Astrocyte (in vitro differentiated cells and primary cell): ENCODE measurements at regions not wholly inside any gene's neighbourhood (a gene's known extent, or its start where the extent isn't known, plus 50 kb on each side); places are given as distances from the start of the nearest gene placed in this dataset.

Source experiments
- DNase-seq: peaks from one replicate; pipeline ENCODE4 v3.0.0-alpha.2; 2010; ENCODE audit warnings: low read depth
- FAIRE-seq: peaks from 2 replicates; lab custom pipeline; 2011; peaks lifted over from hg19 to GRCh38; lab: Jason Lieb, UNC
- H2AFZ ChIP-seq: 2 replicates; pipeline ENCODE4 v1.6.0; 2012; ENCODE audit warnings: low read depth, low read length, inconsistent platforms
- H3K27ac ChIP-seq: 2 replicates; pipeline ENCODE4 v1.5.1; 2011; ENCODE audit warnings: low read depth, low read length, inconsistent platforms
- H3K27me3 ChIP-seq: 2 replicates; pipeline ENCODE4 v1.6.0; 2011; ENCODE audit warnings: low read length, inconsistent platforms; ENCODE audit not compliant: insufficient read depth
- H3K36me3 ChIP-seq: 2 replicates; pipeline ENCODE4 v1.5.1; 2011; ENCODE audit warnings: low read length, inconsistent platforms; ENCODE audit not compliant: insufficient read depth
- H3K4me1 ChIP-seq: 2 replicates; pipeline ENCODE4 v1.5.1; 2011; ENCODE audit warnings: low read length, inconsistent platforms; ENCODE audit not compliant: insufficient read depth
- H3K4me2 ChIP-seq: 2 replicates; pipeline ENCODE4 v1.6.0; 2012; ENCODE audit warnings: low read length, inconsistent platforms
- H3K4me3 ChIP-seq: 2 replicates; pipeline ENCODE4 v1.5.1; 2011; ENCODE audit warnings: low read depth, mild to moderate bottlenecking, low read length, inconsistent platforms; ENCODE audit not compliant: insufficient read depth
- H3K79me2 ChIP-seq: 2 replicates; pipeline ENCODE4 v1.6.0; 2012; ENCODE audit warnings: mild to moderate bottlenecking, low read length, inconsistent platforms; ENCODE audit not compliant: insufficient read depth
- H3K9ac ChIP-seq: 2 replicates; pipeline ENCODE4 v1.6.0; 2012; ENCODE audit warnings: mild to moderate bottlenecking, low read length, inconsistent platforms
- H3K9me3 ChIP-seq: 2 replicates; pipeline ENCODE4 v1.5.1; 2012; ENCODE audit warnings: low read depth, mild to moderate bottlenecking, low read length, inconsistent platforms; ENCODE audit not compliant: insufficient read depth
- H4K20me1 ChIP-seq: 2 replicates; pipeline ENCODE4 v1.6.0; 2012; ENCODE audit warnings: low read length, inconsistent platforms; ENCODE audit not compliant: insufficient read depth
- H3K27ac Mint-ChIP-seq: one replicate; pipeline ENCODE4 v1.8.0; 2021; ENCODE audit warnings: mild to moderate bottlenecking, mixed read lengths; ENCODE audit not compliant: unreplicated experiment
- H3K27me3 Mint-ChIP-seq: one replicate; pipeline ENCODE4 v1.8.0; 2021; ENCODE audit warnings: low read depth, mixed read lengths; ENCODE audit not compliant: unreplicated experiment
- H3K36me3 Mint-ChIP-seq: one replicate; pipeline ENCODE4 v1.8.0; 2021; ENCODE audit warnings: low read depth, mixed read lengths; ENCODE audit not compliant: unreplicated experiment
- H3K4me1 Mint-ChIP-seq: one replicate; pipeline ENCODE4 v1.8.0; 2021; ENCODE audit warnings: low read depth, mixed read lengths; ENCODE audit not compliant: unreplicated experiment
- H3K4me3 Mint-ChIP-seq: one replicate; pipeline ENCODE4 v1.8.0; 2021; ENCODE audit warnings: mild to moderate bottlenecking, moderate library complexity, mixed read lengths; ENCODE audit not compliant: unreplicated experiment
- H3K9me3 Mint-ChIP-seq: one replicate; pipeline ENCODE4 v1.8.0; 2021; ENCODE audit warnings: mild to moderate bottlenecking, mixed read lengths; ENCODE audit not compliant: unreplicated experiment
- EZH2 ChIP-seq: IDR thresholded peaks from 2 replicates; pipeline ENCODE4 v1.6.1; 2012; ENCODE audit warnings: mild to moderate bottlenecking, low read length, inconsistent platforms; ENCODE audit not compliant: insufficient read depth
- TF ChIP-seq, protein P1 (sequence below): IDR thresholded peaks from 2 replicates; pipeline ENCODE4 v1.5.1; 2011; ENCODE audit warnings: low read depth, mild to moderate bottlenecking, inconsistent platforms, low read length, moderate library complexity; ENCODE audit not compliant: insufficient read depth

DNA sequence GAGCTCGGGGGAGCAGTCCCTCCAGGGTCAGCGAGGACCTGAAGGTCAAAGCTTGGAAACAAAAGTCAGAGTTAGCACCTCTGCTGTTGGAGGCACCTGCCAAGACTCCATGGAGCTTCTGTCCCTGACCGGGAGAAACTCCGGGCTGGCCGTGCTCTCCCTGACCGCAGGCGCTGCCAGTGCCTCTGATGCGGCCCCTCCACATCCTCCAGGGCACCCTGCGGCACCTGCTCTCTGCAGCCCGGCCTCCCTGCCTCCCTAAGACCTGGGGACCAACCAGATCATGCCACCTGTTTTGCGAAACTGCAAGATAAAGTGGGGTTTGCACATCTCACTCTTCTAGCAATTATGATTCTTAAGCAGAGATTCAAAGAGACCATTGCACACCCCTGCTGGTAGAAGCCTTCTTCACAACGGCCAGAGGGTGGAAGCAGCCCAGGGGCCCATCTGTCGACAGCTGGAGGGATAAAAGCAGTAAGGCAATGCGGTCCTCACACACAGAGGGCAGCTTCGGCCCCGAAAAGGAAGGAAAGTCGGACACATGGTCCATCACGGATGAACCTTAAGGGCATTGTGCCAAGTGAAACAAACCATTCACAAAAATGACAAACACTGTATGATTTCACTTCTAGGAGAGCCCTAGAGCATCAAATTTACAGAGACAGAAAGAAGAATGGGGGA is 477.1 kb downstream of the BRD1 start:
- no peaks in the 10 kb centered on the region for H3K27me3 ChIP-seq
- FAIRE-seq (no peak), DNase-seq (no peak)
- TF ChIP-seq EZH2: no peak
- TF ChIP-seq, protein P1, sequence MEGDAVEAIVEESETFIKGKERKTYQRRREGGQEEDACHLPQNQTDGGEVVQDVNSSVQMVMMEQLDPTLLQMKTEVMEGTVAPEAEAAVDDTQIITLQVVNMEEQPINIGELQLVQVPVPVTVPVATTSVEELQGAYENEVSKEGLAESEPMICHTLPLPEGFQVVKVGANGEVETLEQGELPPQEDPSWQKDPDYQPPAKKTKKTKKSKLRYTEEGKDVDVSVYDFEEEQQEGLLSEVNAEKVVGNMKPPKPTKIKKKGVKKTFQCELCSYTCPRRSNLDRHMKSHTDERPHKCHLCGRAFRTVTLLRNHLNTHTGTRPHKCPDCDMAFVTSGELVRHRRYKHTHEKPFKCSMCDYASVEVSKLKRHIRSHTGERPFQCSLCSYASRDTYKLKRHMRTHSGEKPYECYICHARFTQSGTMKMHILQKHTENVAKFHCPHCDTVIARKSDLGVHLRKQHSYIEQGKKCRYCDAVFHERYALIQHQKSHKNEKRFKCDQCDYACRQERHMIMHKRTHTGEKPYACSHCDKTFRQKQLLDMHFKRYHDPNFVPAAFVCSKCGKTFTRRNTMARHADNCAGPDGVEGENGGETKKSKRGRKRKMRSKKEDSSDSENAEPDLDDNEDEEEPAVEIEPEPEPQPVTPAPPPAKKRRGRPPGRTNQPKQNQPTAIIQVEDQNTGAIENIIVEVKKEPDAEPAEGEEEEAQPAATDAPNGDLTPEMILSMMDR: no peak
- H3K27ac ChIP-seq: no peak overlapping the region
- H3K4me1 ChIP-seq: no peaks in the 10 kb centered on the region
- H3K4me3 ChIP-seq: no peak overlapping the region
- no peaks in the 10 kb centered on the region for H3K79me2 ChIP-seq
- no peak overlapping the region for H3K27ac Mint-ChIP-seq
- no peaks in the 10 kb centered on the region for H3K36me3 ChIP-seq
- peaks cover 6% of the 10 kb centered on the region for H3K9me3 ChIP-seq
- no peak overlapping the region for H3K4me3 Mint-ChIP-seq
- no peak overlapping the region for H2AFZ ChIP-seq
- peaks cover 5% of the 10 kb centered on the region for H3K4me1 Mint-ChIP-seq
- H4K20me1 ChIP-seq: no peaks in the 10 kb centered on the region
- H3K9me3 Mint-ChIP-seq: no peaks in the 10 kb centered on the region
- peaks cover 27% of the 10 kb centered on the region for H3K27me3 Mint-ChIP-seq
- H3K4me2 ChIP-seq: no peak overlapping the region
- H3K36me3 Mint-ChIP-seq: peaks cover 3% of the 10 kb centered on the region
- no peak overlapping the region for H3K9ac ChIP-seq

DNA sequence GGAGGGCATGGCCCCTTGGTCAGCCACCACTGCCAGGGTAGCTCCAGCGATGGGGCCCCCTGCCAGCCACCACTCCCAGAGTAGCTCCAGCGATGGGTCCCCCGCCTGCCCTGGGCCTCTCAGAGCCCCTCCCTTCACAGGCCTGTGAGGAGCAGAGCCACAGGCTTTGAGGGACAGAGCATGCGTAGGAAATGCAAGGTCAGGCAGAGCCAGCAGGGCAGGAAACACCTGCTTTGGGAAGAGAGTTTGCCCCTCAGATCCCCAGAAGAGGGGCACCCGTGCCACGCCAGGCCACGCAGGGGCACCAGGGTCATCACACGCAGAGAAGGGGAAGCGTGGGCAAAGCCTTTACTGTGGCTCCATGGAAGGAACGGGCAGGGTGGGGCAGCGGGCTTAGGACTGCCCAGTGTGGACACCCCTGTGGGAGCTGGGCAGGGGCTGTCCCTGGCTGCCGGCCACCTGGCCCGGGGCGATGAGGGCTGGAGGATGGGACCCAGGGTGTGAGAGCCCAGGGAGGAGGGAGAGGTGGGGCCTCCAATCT is 477.8 kb downstream of the BRD1 start:
- H3K9ac ChIP-seq: no peak overlapping the region
- H3K4me1 ChIP-seq: no peaks in the 10 kb centered on the region
- Mint-ChIP-seq H3K9me3 (no peaks in the 10 kb centered on the region), H3K4me1 (peaks cover 3% of the 10 kb centered on the region), H3K27ac (no peak overlapping the region), H3K36me3 (peaks cover 3% of the 10 kb centered on the region), H3K27me3 (peaks cover 29% of the 10 kb centered on the region), H3K4me3 (no peak overlapping the region)
- H3K36me3 ChIP-seq: no peaks in the 10 kb centered on the region
- no peak overlapping the region for H3K4me2 ChIP-seq
- no peak for DNase-seq
- TF ChIP-seq EZH2: no peak
- TF ChIP-seq, protein P1: no peak
- FAIRE-seq: no peak
- H3K79me2 ChIP-seq: no peaks in the 10 kb centered on the region
- peaks cover 6% of the 10 kb centered on the region for H3K9me3 ChIP-seq
- H3K27ac ChIP-seq: no peak overlapping the region
- no peaks in the 10 kb centered on the region for H4K20me1 ChIP-seq
- H3K27me3 ChIP-seq: no peaks in the 10 kb centered on the region
- H2AFZ ChIP-seq: no peak overlapping the region
- H3K4me3 ChIP-seq: no peak overlapping the region
